GM10266 (cell line): ENCODE measurements at regions not wholly inside any gene's neighbourhood (a gene's known extent, or its start where the extent isn't known, plus 50 kb on each side); places are given as distances from the start of the nearest gene placed in this dataset.

Experiments
- DNase-seq: peaks from one replicate; pipeline ENCODE4 v3.0.0; 2012; ENCODE audit errors: extremely low spot score
- CTCF ChIP-seq: IDR thresholded peaks from 2 replicates; pipeline ENCODE4 v1.5.1; 2012; ENCODE audit warnings: mild to moderate bottlenecking, low read depth; ENCODE audit not compliant: control insufficient read depth, insufficient read depth; ENCODE audit errors: missing control alignments

DNA sequence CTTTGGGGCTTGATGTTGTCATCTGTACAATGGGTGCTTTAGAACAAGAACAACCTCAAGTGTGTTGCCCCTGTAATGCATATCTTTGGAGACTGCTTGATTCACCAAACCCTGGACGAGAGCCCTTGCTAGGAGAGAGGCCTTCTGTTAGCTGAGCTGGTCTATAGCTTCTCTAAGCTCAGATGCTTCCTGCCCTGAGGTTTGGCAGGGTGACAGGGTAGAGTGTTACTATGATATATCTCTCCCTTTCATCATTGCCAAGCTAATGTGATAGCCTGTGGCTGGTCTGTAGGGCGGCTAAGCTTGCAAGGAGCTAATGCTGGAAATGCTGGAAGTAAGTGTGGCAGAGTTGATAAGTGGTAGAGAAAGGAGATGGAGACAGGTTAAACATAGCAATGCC lies 364.1 kb downstream of the RPS24 start:
- TF ChIP-seq CTCF: no peak

DNA sequence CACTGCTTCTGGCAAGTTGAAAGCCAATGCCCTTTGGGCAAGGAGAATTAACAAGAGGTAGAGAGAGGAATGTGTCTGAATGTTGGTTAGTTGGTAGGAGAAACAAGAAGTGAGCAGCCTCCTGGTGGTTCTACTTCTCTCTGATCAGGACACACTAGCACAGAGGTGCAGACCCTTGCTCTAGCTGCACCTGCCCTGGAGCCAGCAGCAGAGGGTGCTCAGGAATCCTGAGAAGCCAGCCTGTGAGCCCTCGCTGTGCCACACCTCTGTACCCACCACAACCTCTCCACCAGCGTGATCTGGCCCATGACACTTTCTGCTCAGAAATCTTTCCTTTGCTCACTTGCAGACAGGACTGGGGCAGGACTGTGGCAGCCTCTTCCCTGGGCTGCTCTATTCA lies 364.7 kb downstream of the RPS24 start:
- TF ChIP-seq CTCF: no peak

More for the DNA sequence above, 364.1 kb downstream of the RPS24 start:
- no peak for DNase-seq

DNA sequence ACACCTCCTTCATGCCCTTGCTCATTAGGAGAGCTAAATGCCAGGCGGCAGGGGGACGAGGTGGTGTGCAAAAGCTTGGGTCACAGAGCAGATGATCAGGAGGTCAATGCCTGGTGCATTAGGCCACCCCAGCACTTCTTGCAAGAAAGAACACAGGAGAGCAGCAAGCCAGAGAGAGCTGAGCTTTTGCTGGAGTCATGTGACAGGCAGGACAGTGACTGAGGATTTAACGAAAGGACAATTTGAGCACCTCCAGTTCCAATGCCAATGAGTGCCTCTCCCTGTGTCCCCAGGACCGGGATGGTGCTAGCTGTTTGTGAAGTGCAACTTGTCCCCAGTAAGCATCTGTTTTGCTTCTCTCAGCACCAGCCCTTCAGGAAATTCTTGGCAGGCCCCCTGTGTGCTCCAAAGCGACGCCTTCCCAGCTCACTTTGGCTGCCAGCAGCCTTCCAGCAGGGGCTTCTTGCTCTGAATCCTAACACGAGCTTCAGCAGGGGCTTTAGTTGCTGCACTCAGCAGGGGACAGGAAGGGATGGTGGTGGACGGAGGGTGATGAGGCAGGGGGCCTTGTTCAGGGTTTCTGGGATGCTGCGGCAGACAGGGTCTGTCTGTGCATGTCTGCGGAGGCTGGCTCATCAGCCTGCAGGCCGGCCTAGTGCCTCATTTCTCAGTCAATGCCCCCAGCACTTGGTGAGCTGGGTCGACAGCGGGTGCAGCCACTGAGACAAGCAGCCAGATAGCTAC lies 368.1 kb downstream of the RPS24 start:
- DNase-seq: no peak
- no peak for TF ChIP-seq CTCF

More for the DNA sequence above, 364.7 kb downstream of the RPS24 start:
- DNase-seq: no peak

DNA sequence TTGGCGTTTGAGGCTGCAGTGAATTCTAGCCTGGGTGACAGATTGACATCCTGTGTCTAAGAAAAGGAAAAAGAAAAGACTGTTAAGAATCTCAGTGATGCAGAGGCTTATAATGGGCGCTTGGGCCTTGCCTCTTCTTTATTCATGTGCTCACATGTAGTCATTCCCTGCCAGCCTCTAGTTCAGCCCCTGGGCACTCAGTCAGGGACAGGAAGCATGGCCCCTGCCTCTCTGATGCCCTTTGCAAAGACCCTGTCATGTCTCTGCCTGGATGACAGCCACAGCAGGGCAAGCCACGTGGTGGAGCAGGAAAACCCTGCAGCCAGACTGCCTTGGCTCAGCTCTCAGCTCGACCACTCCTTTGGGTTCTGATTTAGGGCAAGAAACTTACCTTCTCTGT lies 368.9 kb downstream of the RPS24 start:
- no peak for DNase-seq
- no peak for TF ChIP-seq CTCF

GRCh38 chr10:78403781-78404180 lies 370.1 kb downstream of the RPS24 start:
- no peak for DNase-seq
- no peak for TF ChIP-seq CTCF

GRCh38 chr10:78404296-78404695 lies 370.6 kb downstream of the RPS24 start:
- no peak for DNase-seq
- no peak for TF ChIP-seq CTCF

GRCh38 chr10:78405231-78405630 lies 371.6 kb downstream of the RPS24 start:
- TF ChIP-seq CTCF: no peak
- no peak for DNase-seq
